GM03348 (cell line): ENCODE measurements at regions not wholly inside any gene's neighbourhood (a gene's known extent, or its start where the extent isn't known, plus 50 kb on each side); places are given as distances from the start of the nearest gene placed in this dataset.

Source experiments
- DNase-seq: peaks from one replicate; pipeline ENCODE4 v3.0.0; 2012; ENCODE audit warnings: low spot score

GRCh38 chr10:71150796-71151195 lies 61.6 kb upstream of the UNC5B start:
- DNase-seq = no peak

GRCh38 chr10:71152043-71152442 lies 60.3 kb upstream of the UNC5B start:
- no peak for DNase-seq

- no peak for DNase-seq
Observed at GRCh38 chr10:71156436-71156835, 55.9 kb upstream of the UNC5B start.

- DNase-seq = no peak
Observed at GRCh38 chr10:71157435-71157834, 54.9 kb upstream of the UNC5B start.

GRCh38 chr10:71158251-71158650 lies 54.1 kb upstream of the UNC5B start:
- no peak for DNase-seq

GRCh38 chr10:71158902-71159301 lies 53.5 kb upstream of the UNC5B start:
- DNase-seq = no peak

GRCh38 chr10:71159892-71160291 lies 52.5 kb upstream of the UNC5B start:
- no peak for DNase-seq

GRCh38 chr10:71161425-71161824 lies 50.9 kb upstream of the UNC5B start:
- no peak for DNase-seq
